SK-N-SH (cell line): ENCODE measurements at regions not wholly inside any gene's neighbourhood (a gene's known extent, or its start where the extent isn't known, plus 50 kb on each side); places are given as distances from the start of the nearest gene placed in this dataset.

Source experiments
- CTCF ChIA-PET: fragments of 300-600, 350-600 bp; formaldehyde crosslinking; extraction: SDS; loops from one replicate; lab custom pipeline; 2021; lab: Yijun Ruan, JAX
- POLR2A ChIA-PET: fragments of 350-600 bp; sonication (Branson Sonifier 250); formaldehyde crosslinking; extraction: SDS; loops from one replicate; lab custom pipeline; 2020; ENCODE audit warnings: antibody characterized with exemption, inconsistent platforms; lab: Yijun Ruan, JAX
- DNase-seq: peaks from one replicate; pipeline ENCODE4 v3.0.0; 2012
- H2AFZ ChIP-seq: fragments of 200-600 bp; sonication (generic); 2 replicates; pipeline ENCODE4 v1.8.1; 2016; ENCODE audit warnings: antibody characterized with exemption, mild to moderate bottlenecking, low read depth
- H3F3A ChIP-seq: fragments of 200-600 bp; sonication (generic); replicated peaks from 2 replicates; pipeline ENCODE3; 2016; ENCODE audit warnings: antibody characterized with exemption, mild to moderate bottlenecking; ENCODE audit not compliant: insufficient read depth
- H3K27ac ChIP-seq, 2 experiments: fragments of 200-500 bp in 1 of 2; fragments of 200-600 bp in 1 of 2; sonication (Bioruptor generic) in 1 of 2; sonication (generic), shearing (Covaris generic) in 1 of 2; 2 replicates each; pipeline versions ENCODE4 v1.5.1 to v1.6.1; 2014 to 2016; ENCODE audit warnings: low read depth in 2 of 2, inconsistent platforms in 1 of 2, low read length in 1 of 2, mild to moderate bottlenecking in 1 of 2, mixed read lengths in 1 of 2
- H3K27me3 ChIP-seq: fragments of 200-600 bp; sonication (generic), shearing (Covaris generic); 2 replicates; pipeline ENCODE4 v1.6.1; 2016; ENCODE audit warnings: mixed run types; ENCODE audit not compliant: insufficient read depth
- H3K36me3 ChIP-seq, 2 experiments: fragments of 200-500 bp in 1 of 2; fragments of 200-600 bp in 1 of 2; sonication (Bioruptor generic) in 1 of 2; sonication (generic) in 1 of 2; replicated peaks in 1 of 2; 2 replicates each; pipeline versions ENCODE3 to v1.5.1; 2014 to 2016; ENCODE audit warnings: low read length in 1 of 2, mild to moderate bottlenecking in 1 of 2; ENCODE audit not compliant: insufficient read depth in 2 of 2, control insufficient read depth in 1 of 2
- H3K4me1 ChIP-seq, 2 experiments: fragments of 200-500 bp in 1 of 2; fragments of 200-600 bp in 1 of 2; sonication (Bioruptor generic) in 1 of 2; sonication (generic), shearing (Covaris generic) in 1 of 2; 2 replicates each; pipeline versions ENCODE4 v1.5.1 to v1.6.1; 2014 to 2016; ENCODE audit warnings: low read depth in 1 of 2, low read length in 1 of 2, mixed run types in 1 of 2; ENCODE audit not compliant: insufficient read depth in 2 of 2, control insufficient read depth in 1 of 2
- H3K4me2 ChIP-seq: fragments of 200-600 bp; sonication (generic), shearing (Covaris generic); 2 replicates; pipeline ENCODE4 v1.6.1; 2017; ENCODE audit warnings: mixed run types
- H3K4me3 ChIP-seq, 2 experiments: fragments of 200-500 bp in 1 of 2; fragments of 200-600 bp in 1 of 2; sonication (Bioruptor generic) in 1 of 2; sonication (generic), shearing (Covaris generic) in 1 of 2; 2 replicates each; pipeline versions ENCODE4 v1.5.1 to v1.8.1; 2014 to 2016; ENCODE audit warnings: low read depth in 2 of 2, inconsistent platforms in 1 of 2, low read length in 1 of 2, mild to moderate bottlenecking in 1 of 2, mixed read lengths in 1 of 2, moderate library complexity in 1 of 2
- H3K79me2 ChIP-seq: fragments of 200-600 bp; sonication (generic); 2 replicates; pipeline ENCODE4 v1.8.1; 2017; ENCODE audit warnings: mild to moderate bottlenecking; ENCODE audit not compliant: insufficient read depth
- H3K9ac ChIP-seq: fragments of 200-600 bp; sonication (generic); 2 replicates; pipeline ENCODE4 v1.6.1; 2017; ENCODE audit warnings: mixed run types
- H3K9me2 ChIP-seq: fragments of 200-600 bp; sonication (generic); 2 replicates; pipeline ENCODE4 v1.6.1; 2017; ENCODE audit warnings: mixed run types
- H3K9me3 ChIP-seq: fragments of 200-600 bp; sonication (generic); 2 replicates; pipeline ENCODE4 v1.6.1; 2017; ENCODE audit warnings: mixed run types, mild to moderate bottlenecking, moderate library complexity
- H4K20me1 ChIP-seq: fragments of 200-600 bp; sonication (generic); 2 replicates; pipeline ENCODE4 v1.6.1; 2017; ENCODE audit warnings: mild to moderate bottlenecking, mixed run types; ENCODE audit not compliant: insufficient read depth
- CHD2 ChIP-seq: fragments of 150-350 bp; IDR thresholded peaks from 2 replicates; pipeline ENCODE4 v1.6.1; 2018; ENCODE audit warnings: low read length; ENCODE audit not compliant: partially characterized antibody
- ELF1 ChIP-seq: IDR thresholded peaks from 2 replicates; pipeline ENCODE4 v1.4.0; 2012
- EZH2phosphoT487 ChIP-seq: fragments of 200-600 bp; sonication (generic); IDR thresholded peaks from 2 replicates; pipeline ENCODE4 v1.6.1; 2017; ENCODE audit warnings: low read depth, mixed run types, mild to moderate bottlenecking, antibody characterized with exemption, moderate library complexity, borderline replicate concordance
- FOSL2 ChIP-seq: IDR thresholded peaks from 2 replicates; pipeline ENCODE4 v1.4.0; 2012; ENCODE audit warnings: low read depth, mild to moderate bottlenecking, moderate library complexity, borderline replicate concordance
- FOXM1 ChIP-seq: IDR thresholded peaks from 2 replicates; pipeline ENCODE4 v1.4.0; 2012; ENCODE audit warnings: low read depth, mild to moderate bottlenecking
- GATA2 ChIP-seq: sonication (generic); formaldehyde crosslinking; IDR thresholded peaks from 2 replicates; pipeline ENCODE4 v1.5.0; 2020; ENCODE audit warnings: mild to moderate bottlenecking, missing genetic modification reagents
- MEF2A ChIP-seq: IDR thresholded peaks from 2 replicates; pipeline ENCODE4 v1.4.0; 2012; ENCODE audit warnings: low read depth, borderline replicate concordance
- MXI1 ChIP-seq: IDR thresholded peaks from 2 replicates; pipeline ENCODE4 v1.6.1; 2012; ENCODE audit warnings: mild to moderate bottlenecking, low read depth, low read length, improper control_type of control experiment
- NFIC ChIP-seq: IDR thresholded peaks from 2 replicates; pipeline ENCODE4 v1.4.0; 2012; ENCODE audit warnings: borderline replicate concordance
- RCOR1 ChIP-seq: fragments of 150-350 bp; IDR thresholded peaks from 2 replicates; pipeline ENCODE4 v1.6.1; 2017; ENCODE audit warnings: antibody characterized with exemption, low read length
- RFX5 ChIP-seq: IDR thresholded peaks from 2 replicates; pipeline ENCODE4 v1.6.1; 2012; ENCODE audit warnings: mild to moderate bottlenecking, improper control_type of control experiment, low read length
- WGBS: methylation state at CpG from one replicate; pipeline ENCODE4 v1.1.6; 2017; ENCODE audit warnings: low lambda C conversion rate; 5-methylcytosine and 5-hydroxymethylcytosine counted together
- TF ChIP-seq, protein P1 (sequence below): IDR thresholded peaks from 2 replicates; pipeline ENCODE4 v1.6.1; 2012; ENCODE audit warnings: mild to moderate bottlenecking, low read depth, low read length, moderate library complexity
- TF ChIP-seq, protein P2 (sequence below): IDR thresholded peaks from 2 replicates; pipeline ENCODE4 v1.4.0; 2012; ENCODE audit warnings: low read depth, borderline replicate concordance
- TF ChIP-seq, protein P3 (sequence below): fragments of 200-600 bp; sonication (generic); IDR thresholded peaks from 2 replicates; pipeline ENCODE4 v1.6.1; 2017; ENCODE audit warnings: antibody characterized with exemption, mild to moderate bottlenecking, moderate library complexity
- TF ChIP-seq, protein P4 (sequence below): fragments of 150-350 bp; IDR thresholded peaks from 2 replicates; pipeline ENCODE4 v1.6.1; 2017; ENCODE audit warnings: antibody characterized with exemption, low read length, low read depth, borderline replicate concordance
- TF ChIP-seq, protein P5 (sequence below): IDR thresholded peaks from 2 replicates; pipeline ENCODE4; 2012

DNA sequence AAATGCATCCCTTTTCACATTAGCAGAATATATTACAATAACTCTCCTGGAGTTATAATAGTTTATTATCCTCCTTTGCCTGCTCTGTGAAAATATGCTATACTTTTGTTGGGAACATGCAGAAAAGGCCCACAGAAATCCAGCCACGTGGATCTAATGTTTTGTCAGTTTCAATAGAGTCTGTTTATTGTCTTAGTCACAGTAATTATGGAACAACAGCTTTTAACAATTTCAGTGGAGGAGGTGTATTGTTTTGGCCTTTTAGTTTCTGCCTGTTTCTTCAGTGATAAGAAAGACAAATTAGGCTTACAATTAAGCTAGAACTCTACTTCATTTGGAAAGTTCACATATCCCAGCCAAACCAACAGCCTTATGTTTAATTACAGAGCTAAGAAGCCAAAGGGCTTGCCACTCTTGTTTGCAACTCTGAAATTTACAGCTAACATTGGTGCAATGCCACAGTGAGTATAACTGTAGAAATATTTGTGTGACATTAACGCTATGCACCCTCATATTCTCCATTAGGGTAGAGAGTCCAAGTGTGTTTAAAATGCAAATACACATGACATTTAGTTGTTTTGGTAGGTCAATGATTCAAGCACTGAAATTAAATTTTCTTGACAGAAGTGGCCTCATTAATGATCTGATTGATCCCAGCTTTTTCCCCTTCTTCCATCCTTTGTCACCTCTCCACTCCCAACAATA lies 175.8 kb downstream of the USP46 start (continued):
- TF ChIP-seq, protein P1, sequence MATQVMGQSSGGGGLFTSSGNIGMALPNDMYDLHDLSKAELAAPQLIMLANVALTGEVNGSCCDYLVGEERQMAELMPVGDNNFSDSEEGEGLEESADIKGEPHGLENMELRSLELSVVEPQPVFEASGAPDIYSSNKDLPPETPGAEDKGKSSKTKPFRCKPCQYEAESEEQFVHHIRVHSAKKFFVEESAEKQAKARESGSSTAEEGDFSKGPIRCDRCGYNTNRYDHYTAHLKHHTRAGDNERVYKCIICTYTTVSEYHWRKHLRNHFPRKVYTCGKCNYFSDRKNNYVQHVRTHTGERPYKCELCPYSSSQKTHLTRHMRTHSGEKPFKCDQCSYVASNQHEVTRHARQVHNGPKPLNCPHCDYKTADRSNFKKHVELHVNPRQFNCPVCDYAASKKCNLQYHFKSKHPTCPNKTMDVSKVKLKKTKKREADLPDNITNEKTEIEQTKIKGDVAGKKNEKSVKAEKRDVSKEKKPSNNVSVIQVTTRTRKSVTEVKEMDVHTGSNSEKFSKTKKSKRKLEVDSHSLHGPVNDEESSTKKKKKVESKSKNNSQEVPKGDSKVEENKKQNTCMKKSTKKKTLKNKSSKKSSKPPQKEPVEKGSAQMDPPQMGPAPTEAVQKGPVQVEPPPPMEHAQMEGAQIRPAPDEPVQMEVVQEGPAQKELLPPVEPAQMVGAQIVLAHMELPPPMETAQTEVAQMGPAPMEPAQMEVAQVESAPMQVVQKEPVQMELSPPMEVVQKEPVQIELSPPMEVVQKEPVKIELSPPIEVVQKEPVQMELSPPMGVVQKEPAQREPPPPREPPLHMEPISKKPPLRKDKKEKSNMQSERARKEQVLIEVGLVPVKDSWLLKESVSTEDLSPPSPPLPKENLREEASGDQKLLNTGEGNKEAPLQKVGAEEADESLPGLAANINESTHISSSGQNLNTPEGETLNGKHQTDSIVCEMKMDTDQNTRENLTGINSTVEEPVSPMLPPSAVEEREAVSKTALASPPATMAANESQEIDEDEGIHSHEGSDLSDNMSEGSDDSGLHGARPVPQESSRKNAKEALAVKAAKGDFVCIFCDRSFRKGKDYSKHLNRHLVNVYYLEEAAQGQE = no peak
- TF ChIP-seq, protein P2, sequence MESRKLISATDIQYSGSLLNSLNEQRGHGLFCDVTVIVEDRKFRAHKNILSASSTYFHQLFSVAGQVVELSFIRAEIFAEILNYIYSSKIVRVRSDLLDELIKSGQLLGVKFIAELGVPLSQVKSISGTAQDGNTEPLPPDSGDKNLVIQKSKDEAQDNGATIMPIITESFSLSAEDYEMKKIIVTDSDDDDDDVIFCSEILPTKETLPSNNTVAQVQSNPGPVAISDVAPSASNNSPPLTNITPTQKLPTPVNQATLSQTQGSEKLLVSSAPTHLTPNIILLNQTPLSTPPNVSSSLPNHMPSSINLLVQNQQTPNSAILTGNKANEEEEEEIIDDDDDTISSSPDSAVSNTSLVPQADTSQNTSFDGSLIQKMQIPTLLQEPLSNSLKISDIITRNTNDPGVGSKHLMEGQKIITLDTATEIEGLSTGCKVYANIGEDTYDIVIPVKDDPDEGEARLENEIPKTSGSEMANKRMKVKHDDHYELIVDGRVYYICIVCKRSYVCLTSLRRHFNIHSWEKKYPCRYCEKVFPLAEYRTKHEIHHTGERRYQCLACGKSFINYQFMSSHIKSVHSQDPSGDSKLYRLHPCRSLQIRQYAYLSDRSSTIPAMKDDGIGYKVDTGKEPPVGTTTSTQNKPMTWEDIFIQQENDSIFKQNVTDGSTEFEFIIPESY = no peak
- TF ChIP-seq, all 33 proteins: peak for 5

DNA sequence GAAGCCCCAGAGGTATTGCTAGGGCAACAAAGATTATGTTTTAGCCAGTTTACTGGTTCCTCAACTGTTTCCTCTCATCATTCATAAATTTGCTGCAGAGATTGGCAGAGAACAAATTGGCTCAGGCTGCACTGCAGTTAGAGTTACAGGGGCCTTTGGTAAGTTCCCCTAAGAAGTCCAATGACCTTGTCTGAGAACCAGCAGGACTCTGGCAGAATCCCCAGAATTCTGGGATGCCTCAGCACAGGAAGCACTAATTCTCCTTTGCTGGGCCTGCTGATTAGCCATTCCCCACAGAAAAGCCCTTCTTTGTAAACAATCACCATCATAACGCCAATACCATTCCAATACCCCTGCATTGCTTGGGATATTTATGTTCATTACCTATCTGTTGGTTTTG lies 151.3 kb downstream of the USP46 start:
- H3K4me1 ChIP-seq = no peaks in the 10 kb centered on the region
- no peak overlapping the region for H3K4me3 ChIP-seq
- H3K27me3 ChIP-seq = no peaks in the 10 kb centered on the region
- no peaks in the 10 kb centered on the region for H3K36me3 ChIP-seq
- H3K9ac ChIP-seq = no peak overlapping the region
- no peak overlapping the region for H3K4me2 ChIP-seq
- H3K79me2 ChIP-seq = no peaks in the 10 kb centered on the region
- POLR2A ChIA-PET = no interaction called here
- CTCF ChIA-PET = no interaction called here
- WGBS = 9% methylated on average over 1 of the region's 1 CpG
- H3K9me2 ChIP-seq = no peaks in the 10 kb centered on the region
- no peak overlapping the region for H2AFZ ChIP-seq
- no peaks in the 10 kb centered on the region for H4K20me1 ChIP-seq
- DNase-seq = no peak
- no peaks in the 10 kb centered on the region for H3K9me3 ChIP-seq
- H3F3A ChIP-seq = no peaks in the 10 kb centered on the region
- no peak overlapping the region for H3K27ac ChIP-seq
- TF ChIP-seq, protein P3, sequence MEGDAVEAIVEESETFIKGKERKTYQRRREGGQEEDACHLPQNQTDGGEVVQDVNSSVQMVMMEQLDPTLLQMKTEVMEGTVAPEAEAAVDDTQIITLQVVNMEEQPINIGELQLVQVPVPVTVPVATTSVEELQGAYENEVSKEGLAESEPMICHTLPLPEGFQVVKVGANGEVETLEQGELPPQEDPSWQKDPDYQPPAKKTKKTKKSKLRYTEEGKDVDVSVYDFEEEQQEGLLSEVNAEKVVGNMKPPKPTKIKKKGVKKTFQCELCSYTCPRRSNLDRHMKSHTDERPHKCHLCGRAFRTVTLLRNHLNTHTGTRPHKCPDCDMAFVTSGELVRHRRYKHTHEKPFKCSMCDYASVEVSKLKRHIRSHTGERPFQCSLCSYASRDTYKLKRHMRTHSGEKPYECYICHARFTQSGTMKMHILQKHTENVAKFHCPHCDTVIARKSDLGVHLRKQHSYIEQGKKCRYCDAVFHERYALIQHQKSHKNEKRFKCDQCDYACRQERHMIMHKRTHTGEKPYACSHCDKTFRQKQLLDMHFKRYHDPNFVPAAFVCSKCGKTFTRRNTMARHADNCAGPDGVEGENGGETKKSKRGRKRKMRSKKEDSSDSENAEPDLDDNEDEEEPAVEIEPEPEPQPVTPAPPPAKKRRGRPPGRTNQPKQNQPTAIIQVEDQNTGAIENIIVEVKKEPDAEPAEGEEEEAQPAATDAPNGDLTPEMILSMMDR = no peak
- TF ChIP-seq RFX5 (no peak), FOSL2 (no peak), GATA2 (no peak), RCOR1 (no peak), EZH2phosphoT487 (no peak), MEF2A (no peak), CHD2 (no peak), FOXM1 (no peak), NFIC (no peak), MXI1 (no peak), ELF1 (no peak)
- TF ChIP-seq, protein P4, sequence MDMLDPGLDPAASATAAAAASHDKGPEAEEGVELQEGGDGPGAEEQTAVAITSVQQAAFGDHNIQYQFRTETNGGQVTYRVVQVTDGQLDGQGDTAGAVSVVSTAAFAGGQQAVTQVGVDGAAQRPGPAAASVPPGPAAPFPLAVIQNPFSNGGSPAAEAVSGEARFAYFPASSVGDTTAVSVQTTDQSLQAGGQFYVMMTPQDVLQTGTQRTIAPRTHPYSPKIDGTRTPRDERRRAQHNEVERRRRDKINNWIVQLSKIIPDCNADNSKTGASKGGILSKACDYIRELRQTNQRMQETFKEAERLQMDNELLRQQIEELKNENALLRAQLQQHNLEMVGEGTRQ = no peak
- TF ChIP-seq, protein P5, sequence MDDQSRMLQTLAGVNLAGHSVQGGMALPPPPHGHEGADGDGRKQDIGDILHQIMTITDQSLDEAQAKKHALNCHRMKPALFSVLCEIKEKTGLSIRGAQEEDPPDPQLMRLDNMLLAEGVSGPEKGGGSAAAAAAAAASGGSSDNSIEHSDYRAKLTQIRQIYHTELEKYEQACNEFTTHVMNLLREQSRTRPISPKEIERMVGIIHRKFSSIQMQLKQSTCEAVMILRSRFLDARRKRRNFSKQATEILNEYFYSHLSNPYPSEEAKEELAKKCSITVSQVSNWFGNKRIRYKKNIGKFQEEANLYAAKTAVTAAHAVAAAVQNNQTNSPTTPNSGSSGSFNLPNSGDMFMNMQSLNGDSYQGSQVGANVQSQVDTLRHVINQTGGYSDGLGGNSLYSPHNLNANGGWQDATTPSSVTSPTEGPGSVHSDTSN = no peak
- TF ChIP-seq, protein P1 = no peak
